ENCODE measurements at regions not wholly inside any gene's neighbourhood (a gene's known extent, or its start where the extent isn't known, plus 50 kb on each side); places are given as distances from the start of the nearest gene placed in this dataset. TPM values are rescaled to one million over a fixed set of nuclear protein-coding genes. Genes with fewer than 3 reads are reported as not detected.

Small RNA genes lying in the stretch of these regions (small RNA-seq; reads per million reads assigned to genes)
- gene AC023932.1 (not detected), gene AC105245.1 (not detected), gene RNU6-408P (not detected)
